ENCODE measurements at regions not wholly inside any gene's neighbourhood (a gene's known extent, or its start where the extent isn't known, plus 50 kb on each side); places are given as distances from the start of the nearest gene placed in this dataset.

GRCh38 chr11:71070490-71071453, 181.6 kb downstream of the SHANK2 start:
- no peak for DNase-seq

- no peak for DNase-seq
Measured at GRCh38 chr11:71068963-71069362, 183.4 kb downstream of the SHANK2 start.

- DNase-seq, result no peak
Measured at GRCh38 chr11:71067753-71068152, 184.6 kb downstream of the SHANK2 start.

GRCh38 chr11:71066311-71066710, 186.1 kb downstream of the SHANK2 start:
- DNase-seq, result no peak

GRCh38 chr11:71065841-71066240, 186.5 kb downstream of the SHANK2 start:
- DNase-seq, result no peak

GRCh38 chr11:71064702-71065515, 187.5 kb downstream of the SHANK2 start:
- no peak for DNase-seq

GRCh38 chr11:71064183-71064582, 188.2 kb downstream of the SHANK2 start:
- DNase-seq, result no peak

- DNase-seq, result no peak
Measured at GRCh38 chr11:71063129-71063528, 189.2 kb downstream of the SHANK2 start.

- DNase-seq, result no peak
Measured at GRCh38 chr11:71062199-71062598, 190.2 kb downstream of the SHANK2 start.

- DNase-seq, result no peak
Measured at GRCh38 chr11:71060391-71060791, 192.0 kb downstream of the SHANK2 start.

GRCh38 chr11:71059662-71060061, 192.7 kb downstream of the SHANK2 start:
- no peak for DNase-seq

- no peak for DNase-seq
Measured at GRCh38 chr11:71055925-71056324, 196.5 kb downstream of the SHANK2 start.
